ENCODE measurements at regions not wholly inside any gene's neighbourhood (a gene's known extent, or its start where the extent isn't known, plus 50 kb on each side); places are given as distances from the start of the nearest gene placed in this dataset.

GRCh38 chr7:106460792-106461254 is 176.0 kb upstream of the NAMPT start:
- Histone ChIP-seq H3K27me3 (ENCODE audit: control insufficient read depth, insufficient read depth, low read length) (no peaks in the 10 kb centered on the region), H3K4me3 (ENCODE audit: low read depth, low read length) (no peak overlapping the region), H3K36me3 (ENCODE audit: control insufficient read depth, insufficient read depth, low read length) (no peaks in the 10 kb centered on the region)
- no peak for TF ChIP-seq CTCF (IDR thresholded peaks at IDR 0.05; ENCODE audit: insufficient read depth, low read length, poor library complexity, severe bottlenecking)
- DNase-seq (ENCODE audit: low read depth): no peak

- H3K4me3 ChIP-seq (ENCODE audit: low read depth, low read length): no peak overlapping the region
- H3K36me3 ChIP-seq (ENCODE audit: control insufficient read depth, insufficient read depth, low read length): no peaks in the 10 kb centered on the region
- H3K27me3 ChIP-seq (ENCODE audit: control insufficient read depth, insufficient read depth, low read length): no peaks in the 10 kb centered on the region
- DNase-seq (ENCODE audit: low read depth): no peak
- TF ChIP-seq CTCF (IDR thresholded peaks at IDR 0.05; ENCODE audit: insufficient read depth, low read length, poor library complexity, severe bottlenecking): no peak
These were observed 174.8 kb upstream of the NAMPT start for GRCh38 chr7:106459397-106460072.

DNA sequence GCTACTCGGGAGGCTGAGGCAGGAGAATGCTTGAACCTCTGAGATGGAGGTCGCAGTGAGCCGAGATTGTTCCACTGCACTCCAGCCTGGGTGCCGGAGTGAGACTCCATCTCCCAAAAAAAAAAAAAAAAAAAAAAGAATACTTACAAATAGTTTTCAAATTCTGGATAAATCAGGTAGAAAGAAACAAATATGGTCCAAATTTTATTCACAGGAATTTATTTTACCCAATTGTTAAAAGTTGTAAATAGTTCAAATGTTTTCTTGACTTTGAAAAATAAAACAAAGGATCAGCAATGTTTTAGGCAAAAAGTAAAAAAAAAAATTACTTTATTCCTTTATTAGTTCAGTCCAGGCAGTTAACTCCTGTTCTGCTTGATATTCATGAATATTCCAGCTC is 172.9 kb upstream of the NAMPT start:
- no peak for DNase-seq (ENCODE audit: low read depth)
- Histone ChIP-seq H3K27me3 (ENCODE audit: control insufficient read depth, insufficient read depth, low read length) (no peaks in the 10 kb centered on the region), H3K4me3 (ENCODE audit: low read depth, low read length) (no peak overlapping the region), H3K36me3 (ENCODE audit: control insufficient read depth, insufficient read depth, low read length) (no peaks in the 10 kb centered on the region)
- TF ChIP-seq CTCF (IDR thresholded peaks at IDR 0.05; ENCODE audit: insufficient read depth, low read length, poor library complexity, severe bottlenecking): no peak

DNA sequence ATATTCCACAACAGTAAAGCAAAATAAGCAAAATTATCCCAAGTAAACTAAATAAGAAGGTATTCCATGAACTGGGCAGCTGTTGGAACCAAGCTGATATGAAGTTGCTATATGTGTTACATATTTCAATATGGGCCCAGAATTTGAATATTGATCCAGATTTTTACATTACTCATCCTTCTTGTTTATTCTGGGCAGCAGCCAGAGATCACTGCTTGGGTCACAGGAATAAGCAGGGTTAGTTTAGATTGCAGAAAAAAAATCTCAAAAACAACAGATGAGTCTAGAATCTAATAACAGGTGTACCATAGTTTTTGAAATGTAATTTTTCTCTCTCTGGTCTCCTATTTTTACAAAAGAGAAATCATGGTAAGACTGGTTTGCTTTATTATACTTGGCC is 171.5 kb upstream of the NAMPT start:
- H3K4me3 ChIP-seq (ENCODE audit: low read depth, low read length): no peak overlapping the region
- no peak for DNase-seq (ENCODE audit: low read depth)
- no peaks in the 10 kb centered on the region for H3K27me3 ChIP-seq (ENCODE audit: control insufficient read depth, insufficient read depth, low read length)
- no peak for TF ChIP-seq CTCF (IDR thresholded peaks at IDR 0.05; ENCODE audit: insufficient read depth, low read length, poor library complexity, severe bottlenecking)
- H3K36me3 ChIP-seq (ENCODE audit: control insufficient read depth, insufficient read depth, low read length): no peaks in the 10 kb centered on the region

DNA sequence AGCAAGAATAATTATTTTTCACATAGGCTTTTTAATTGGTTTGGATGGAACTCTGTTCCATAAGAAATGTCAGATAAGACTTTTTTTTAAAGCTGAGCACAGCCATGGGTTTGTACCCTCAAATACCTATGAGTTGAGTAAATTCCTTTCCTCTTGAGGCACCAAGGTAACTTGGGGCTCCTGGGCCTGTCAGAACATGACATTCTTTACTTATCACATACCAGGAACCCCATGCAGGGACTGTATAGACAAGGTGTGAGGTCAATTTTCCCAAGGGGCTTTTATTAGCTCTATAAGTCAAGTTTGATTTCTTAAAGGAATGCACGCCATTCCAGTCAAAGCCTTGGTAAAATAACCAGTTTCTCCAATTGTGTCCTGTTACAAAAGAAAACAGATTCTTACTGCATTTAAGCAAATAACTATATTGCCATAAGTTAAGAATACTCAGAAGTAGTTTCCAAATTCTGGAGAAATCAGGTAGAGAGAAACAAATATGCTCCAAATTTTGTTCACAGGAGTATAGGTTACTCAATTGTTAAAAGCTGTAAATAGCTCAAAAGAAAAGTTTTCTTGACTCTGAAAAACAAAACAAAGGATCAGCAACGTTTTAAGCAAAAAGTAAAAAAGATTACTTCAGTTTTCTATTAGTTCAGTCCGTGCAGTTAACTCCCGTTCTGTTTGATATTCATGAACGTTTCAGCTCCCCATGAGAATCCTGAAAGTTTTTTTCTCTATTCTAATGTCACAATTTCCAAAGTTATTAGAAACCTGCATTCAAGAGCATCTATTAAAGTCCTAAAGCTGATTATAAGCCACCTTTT is 167.5 kb upstream of the NAMPT start:
- DNase-seq (ENCODE audit: low read depth): no peak
- Histone ChIP-seq H3K36me3 (ENCODE audit: control insufficient read depth, insufficient read depth, low read length) (no peaks in the 10 kb centered on the region), H3K27me3 (ENCODE audit: control insufficient read depth, insufficient read depth, low read length) (no peaks in the 10 kb centered on the region), H3K4me3 (ENCODE audit: low read depth, low read length) (no peak overlapping the region)
- TF ChIP-seq CTCF (IDR thresholded peaks at IDR 0.05; ENCODE audit: insufficient read depth, low read length, poor library complexity, severe bottlenecking): no peak

All from kidney epithelial cell (primary cell).